Right kidney (tissue), 1 donor: ENCODE measurements at regions not wholly inside any gene's neighbourhood (a gene's known extent, or its start where the extent isn't known, plus 50 kb on each side); places are given as distances from the start of the nearest gene placed in this dataset.
A peak's percentile ranks its signal among the peaks of the same experiment; 100 is the strongest.
"Not testable (repeated sequence)": the region's sequence is repeated elsewhere in the genome, so short reads cannot be mapped to it uniquely, and the experiment has no call there.

Source experiments
- DNase-seq: peaks from one replicate; pipeline ENCODE4 v3.0.0-alpha.2; 2016

GRCh38 chr17:83204230-83204725, 124.9 kb downstream of the METRNL start:
- DNase-seq = no peak

GRCh38 chr17:83204736-83205386, 125.5 kb downstream of the METRNL start:
- not testable (repeated sequence) for DNase-seq

DNA sequence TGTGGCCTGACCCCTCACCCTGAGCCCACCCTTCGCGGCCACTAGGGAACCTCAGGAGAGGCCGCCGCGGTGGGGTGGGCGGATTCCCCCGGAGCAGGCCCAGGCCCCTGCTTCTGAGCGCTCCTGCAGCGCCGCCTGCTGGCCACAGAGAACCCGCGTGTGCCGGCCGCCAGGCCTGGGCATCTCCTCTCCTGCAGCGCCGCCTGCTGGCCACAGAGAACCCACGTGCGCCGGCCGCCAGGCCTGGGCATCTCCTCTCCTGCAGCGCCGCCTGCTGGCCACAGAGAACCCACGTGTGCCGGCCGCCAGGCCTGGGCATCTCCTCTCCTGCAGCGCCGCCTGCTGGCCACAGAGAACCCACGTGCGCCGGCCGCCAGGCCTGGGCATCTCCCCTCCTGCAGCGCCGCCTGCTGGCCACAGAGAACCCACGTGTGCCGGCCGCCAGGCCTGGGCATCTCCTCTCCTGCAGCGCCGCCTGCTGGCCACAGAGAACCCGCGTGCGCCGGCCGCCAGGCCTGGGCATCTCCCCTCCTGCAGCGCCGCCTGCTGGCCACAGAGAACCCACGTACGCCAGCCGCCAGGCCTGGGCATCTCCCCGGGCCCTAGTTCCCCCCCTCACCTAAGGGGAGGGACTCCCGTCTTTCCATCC, 126.1 kb downstream of the METRNL start:
- not testable (repeated sequence) for DNase-seq

- not testable (repeated sequence) for DNase-seq
Measured at GRCh38 chr17:83206036-83206394, 126.6 kb downstream of the METRNL start.

GRCh38 chr17:83206819-83207588, 127.6 kb downstream of the METRNL start:
- not testable (repeated sequence) for DNase-seq

GRCh38 chr17:83247001-83247400, 167.6 kb downstream of the METRNL start:
- peak; percentile 20 for DNase-seq
